ENCODE measurements at regions not wholly inside any gene's neighbourhood (a gene's known extent, or its start where the extent isn't known, plus 50 kb on each side); places are given as distances from the start of the nearest gene placed in this dataset.

DNA sequence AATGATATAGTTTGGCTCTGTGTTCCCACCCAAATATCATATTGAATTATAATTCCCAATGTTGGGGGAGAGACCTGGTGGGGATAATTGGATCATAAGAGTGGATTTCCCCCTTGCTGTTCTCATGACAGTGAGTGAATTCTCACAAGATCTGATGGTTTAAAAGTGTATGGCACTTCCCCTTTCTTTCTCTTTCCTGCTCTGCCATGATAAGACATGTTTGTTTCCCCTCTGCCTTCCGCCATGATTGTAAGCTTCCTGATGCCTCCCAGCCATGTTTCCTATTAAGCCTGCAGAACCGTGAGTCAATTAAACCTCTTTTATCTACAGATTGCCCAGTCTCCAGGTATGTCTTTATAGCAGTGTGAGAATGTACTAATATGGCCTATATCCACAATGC is 126.7 kb upstream of the GMNC start:
- DNase-seq (ENCODE audit: extremely low read depth, low read depth), result no peak
- TF ChIP-seq, protein P1, sequence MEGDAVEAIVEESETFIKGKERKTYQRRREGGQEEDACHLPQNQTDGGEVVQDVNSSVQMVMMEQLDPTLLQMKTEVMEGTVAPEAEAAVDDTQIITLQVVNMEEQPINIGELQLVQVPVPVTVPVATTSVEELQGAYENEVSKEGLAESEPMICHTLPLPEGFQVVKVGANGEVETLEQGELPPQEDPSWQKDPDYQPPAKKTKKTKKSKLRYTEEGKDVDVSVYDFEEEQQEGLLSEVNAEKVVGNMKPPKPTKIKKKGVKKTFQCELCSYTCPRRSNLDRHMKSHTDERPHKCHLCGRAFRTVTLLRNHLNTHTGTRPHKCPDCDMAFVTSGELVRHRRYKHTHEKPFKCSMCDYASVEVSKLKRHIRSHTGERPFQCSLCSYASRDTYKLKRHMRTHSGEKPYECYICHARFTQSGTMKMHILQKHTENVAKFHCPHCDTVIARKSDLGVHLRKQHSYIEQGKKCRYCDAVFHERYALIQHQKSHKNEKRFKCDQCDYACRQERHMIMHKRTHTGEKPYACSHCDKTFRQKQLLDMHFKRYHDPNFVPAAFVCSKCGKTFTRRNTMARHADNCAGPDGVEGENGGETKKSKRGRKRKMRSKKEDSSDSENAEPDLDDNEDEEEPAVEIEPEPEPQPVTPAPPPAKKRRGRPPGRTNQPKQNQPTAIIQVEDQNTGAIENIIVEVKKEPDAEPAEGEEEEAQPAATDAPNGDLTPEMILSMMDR (IDR thresholded peaks at IDR 0.05; ENCODE audit: low read depth, low read length), result no peak

DNA sequence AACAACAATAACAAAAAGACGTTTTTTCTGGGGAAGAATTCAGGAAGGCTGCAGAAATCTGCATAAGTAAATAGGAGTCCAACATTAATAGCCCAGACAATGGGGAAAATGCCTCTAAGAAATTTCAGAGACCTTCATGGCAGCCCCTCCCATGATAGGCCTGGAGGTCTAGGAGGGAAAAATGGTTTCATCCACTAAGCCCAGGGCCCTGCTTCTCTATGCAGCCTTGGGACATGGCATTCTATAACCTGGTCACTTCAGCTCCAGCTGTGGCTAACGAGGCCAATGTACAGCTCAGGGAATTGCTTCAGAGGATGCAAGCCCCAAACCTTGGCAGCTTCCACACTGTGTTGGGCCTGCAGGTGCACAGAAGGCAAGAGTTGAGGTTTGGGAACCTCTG is 125.6 kb upstream of the GMNC start:
- DNase-seq (ENCODE audit: extremely low read depth, low read depth), result no peak
- TF ChIP-seq, protein P1 (IDR thresholded peaks at IDR 0.05; ENCODE audit: low read depth, low read length), result no peak

DNA sequence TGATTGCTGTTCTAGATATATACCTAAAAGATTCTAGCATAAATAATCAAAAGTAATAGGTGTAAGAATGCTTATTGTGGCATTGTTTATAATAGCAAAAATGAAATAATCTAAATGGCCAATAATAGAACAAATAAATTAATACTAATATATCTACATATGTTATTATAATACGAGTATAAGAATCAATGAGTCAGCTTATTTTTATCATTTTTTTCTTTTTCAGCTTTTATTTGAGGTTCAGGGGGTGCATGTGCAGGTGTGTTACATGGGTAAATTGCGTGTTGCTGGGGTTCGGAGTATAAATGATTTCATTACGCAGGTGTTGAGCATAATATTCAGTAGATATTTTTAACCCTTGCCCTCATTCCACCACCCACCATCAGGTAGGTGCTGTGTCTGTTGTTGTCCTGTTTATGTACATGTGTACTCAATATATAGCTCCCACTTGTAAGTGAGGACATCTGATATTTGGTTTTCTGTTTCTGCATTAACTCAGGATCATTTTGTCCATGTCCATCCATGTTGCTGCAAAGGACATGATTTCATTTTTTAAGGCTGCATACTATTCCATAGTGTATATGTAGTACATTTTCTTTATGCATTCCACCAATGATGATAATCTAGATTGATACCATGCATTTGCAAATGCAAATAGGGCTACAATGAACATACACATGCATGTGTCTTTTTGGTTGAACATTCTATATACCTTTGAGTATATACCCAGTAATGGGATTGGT is 122.2 kb upstream of the GMNC start:
- no peak for DNase-seq (ENCODE audit: extremely low read depth, low read depth)
- TF ChIP-seq, protein P1 (IDR thresholded peaks at IDR 0.05; ENCODE audit: low read depth, low read length), result no peak

- TF ChIP-seq, protein P1 (IDR thresholded peaks at IDR 0.05; ENCODE audit: low read depth, low read length), result no peak
- DNase-seq (ENCODE audit: extremely low read depth, low read depth), result no peak
These were observed 121.4 kb upstream of the GMNC start for GRCh38 chr3:190983875-190984274.

- TF ChIP-seq, protein P1 (IDR thresholded peaks at IDR 0.05; ENCODE audit: low read depth, low read length), result no peak
- no peak for DNase-seq (ENCODE audit: extremely low read depth, low read depth)
These were observed 111.3 kb upstream of the GMNC start for GRCh38 chr3:190973771-190974170.

GRCh38 chr3:190972840-190973270 is 110.4 kb upstream of the GMNC start:
- TF ChIP-seq, protein P1 (IDR thresholded peaks at IDR 0.05; ENCODE audit: low read depth, low read length), result no peak
- DNase-seq (ENCODE audit: extremely low read depth, low read depth), result no peak

GRCh38 chr3:190972196-190972595 is 109.7 kb upstream of the GMNC start:
- no peak for DNase-seq (ENCODE audit: extremely low read depth, low read depth)
- TF ChIP-seq, protein P1 (IDR thresholded peaks at IDR 0.05; ENCODE audit: low read depth, low read length), result no peak

Measured in AG09319 (cell line).